HEK293 (cell line): ENCODE measurements at regions not wholly inside any gene's neighbourhood (a gene's known extent, or its start where the extent isn't known, plus 50 kb on each side); places are given as distances from the start of the nearest gene placed in this dataset.

Source experiments
- CTCF ChIP-seq: fragments of 450-650 bp; formaldehyde crosslinking; IDR thresholded peaks from 2 replicates; pipeline ENCODE4 v1.5.1; 2016; ENCODE audit warnings: missing biosample characterization, missing genetic modification characterization
- ELK4 ChIP-seq: IDR thresholded peaks from 2 replicates; pipeline ENCODE4 v1.6.1; 2011; ENCODE audit warnings: mild to moderate bottlenecking, low read depth, low read length, borderline replicate concordance
- HIC1 ChIP-seq: fragments of 450-650 bp; formaldehyde crosslinking; IDR thresholded peaks from 2 replicates; pipeline ENCODE4 v1.5.1; 2016; ENCODE audit warnings: missing biosample characterization, missing genetic modification characterization
- KLF9 ChIP-seq: fragments of 450-650 bp; formaldehyde crosslinking; IDR thresholded peaks from 2 replicates; pipeline ENCODE4 v1.5.1; 2016; ENCODE audit warnings: missing biosample characterization, missing genetic modification characterization, low read depth
- PBX3 ChIP-seq: sonication (generic); formaldehyde crosslinking; IDR thresholded peaks from 2 replicates; pipeline ENCODE4 v1.8.1; 2022; ENCODE audit warnings: mild to moderate bottlenecking, moderate library complexity, missing genetic modification reagents
- ZBTB21 ChIP-seq: fragments of 450-650 bp; formaldehyde crosslinking; IDR thresholded peaks from 2 replicates; pipeline ENCODE4 v1.5.1; 2017; ENCODE audit warnings: missing biosample characterization, missing genetic modification characterization
- ZBTB44 ChIP-seq: fragments of 450-650 bp; IDR thresholded peaks from 2 replicates; pipeline ENCODE4 v1.5.1; 2018; ENCODE audit warnings: missing biosample characterization, mild to moderate bottlenecking, missing genetic modification characterization
- ZEB2 ChIP-seq: fragments of 450-650 bp; formaldehyde crosslinking; IDR thresholded peaks from 2 replicates; pipeline ENCODE4 v1.5.1; 2016; ENCODE audit warnings: missing biosample characterization, missing genetic modification characterization
- ZNF174 ChIP-seq: fragments of 450-650 bp; formaldehyde crosslinking; IDR thresholded peaks from 2 replicates; pipeline ENCODE4 v1.5.0; 2017; ENCODE audit warnings: missing biosample characterization, mild to moderate bottlenecking, missing genetic modification characterization
- ZNF488 ChIP-seq: fragments of 450-650 bp; formaldehyde crosslinking; IDR thresholded peaks from 2 replicates; pipeline ENCODE4 v1.5.1; 2016; ENCODE audit warnings: missing biosample characterization, missing genetic modification characterization
- ZXDB ChIP-seq: fragments of 450-650 bp; formaldehyde crosslinking; IDR thresholded peaks from 2 replicates; pipeline ENCODE4 v1.5.1; 2016; ENCODE audit warnings: missing biosample characterization, missing genetic modification characterization
- TF ChIP-seq, protein P1 (sequence below): fragments of 450-650 bp; formaldehyde crosslinking; IDR thresholded peaks from 2 replicates; pipeline ENCODE4 v1.5.1; 2016; ENCODE audit warnings: missing biosample characterization, missing genetic modification characterization

- TF ChIP-seq ZNF174 (tag by site-specific recombination) (no peak), CTCF (tag by site-specific recombination) (no peak), ZXDB (tag by site-specific recombination) (no peak; the same call in 1 of the 2 replicates), ZBTB21 (no peak), ZBTB44 (tag by site-specific recombination) (no peak), ELK4 (no peak), HIC1 (tag by site-specific recombination) (peak; percentile 28; the same call in 1 of the 2 replicates), KLF9 (no peak), ZNF488 (tag by site-specific recombination) (no peak), ZEB2 (tag by site-specific recombination) (no peak), PBX3 (CRISPR knock-in tag) (no peak)
- TF ChIP-seq, protein P1, sequence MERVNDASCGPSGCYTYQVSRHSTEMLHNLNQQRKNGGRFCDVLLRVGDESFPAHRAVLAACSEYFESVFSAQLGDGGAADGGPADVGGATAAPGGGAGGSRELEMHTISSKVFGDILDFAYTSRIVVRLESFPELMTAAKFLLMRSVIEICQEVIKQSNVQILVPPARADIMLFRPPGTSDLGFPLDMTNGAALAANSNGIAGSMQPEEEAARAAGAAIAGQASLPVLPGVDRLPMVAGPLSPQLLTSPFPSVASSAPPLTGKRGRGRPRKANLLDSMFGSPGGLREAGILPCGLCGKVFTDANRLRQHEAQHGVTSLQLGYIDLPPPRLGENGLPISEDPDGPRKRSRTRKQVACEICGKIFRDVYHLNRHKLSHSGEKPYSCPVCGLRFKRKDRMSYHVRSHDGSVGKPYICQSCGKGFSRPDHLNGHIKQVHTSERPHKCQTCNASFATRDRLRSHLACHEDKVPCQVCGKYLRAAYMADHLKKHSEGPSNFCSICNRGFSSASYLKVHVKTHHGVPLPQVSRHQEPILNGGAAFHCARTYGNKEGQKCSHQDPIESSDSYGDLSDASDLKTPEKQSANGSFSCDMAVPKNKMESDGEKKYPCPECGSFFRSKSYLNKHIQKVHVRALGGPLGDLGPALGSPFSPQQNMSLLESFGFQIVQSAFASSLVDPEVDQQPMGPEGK = no peak
These were observed 122.1 kb upstream of the VKORC1L1 start for GRCh38 chr7:65750511-65751344.
